DND-41 (cell line): ENCODE measurements at regions not wholly inside any gene's neighbourhood (a gene's known extent, or its start where the extent isn't known, plus 50 kb on each side); places are given as distances from the start of the nearest gene placed in this dataset.

Experiments used
- ATAC-seq: fragments of 200-7000 bp; cut with Tn5 transposase; 3 replicates; pipeline ENCODE4 v1.9.1; 2021; ENCODE audit warnings: low read depth; ENCODE audit not compliant: insufficient read depth
- DNase-seq: peaks from one replicate; pipeline ENCODE4 v3.0.0-alpha.2; 2020
- H2AFZ ChIP-seq: 2 replicates; pipeline ENCODE4 v1.6.0; 2012; ENCODE audit warnings: low read depth, low read length
- H3K27ac ChIP-seq: 2 replicates; pipeline ENCODE4 v1.5.1; 2012; ENCODE audit warnings: low read length, inconsistent platforms
- H3K27me3 ChIP-seq: fragments of 200-600 bp; sonication (generic); 2 replicates; pipeline ENCODE4 v1.6.0; 2012; ENCODE audit warnings: low read length, mild to moderate bottlenecking, inconsistent platforms; ENCODE audit not compliant: insufficient read depth, poor library complexity
- H3K36me3 ChIP-seq: 2 replicates; pipeline ENCODE4 v1.5.1; 2012; ENCODE audit warnings: low read length, inconsistent platforms; ENCODE audit not compliant: insufficient read depth
- H3K4me1 ChIP-seq: 2 replicates; pipeline ENCODE4 v1.5.1; 2012; ENCODE audit warnings: mild to moderate bottlenecking, low read length; ENCODE audit not compliant: insufficient read depth
- H3K4me2 ChIP-seq: 2 replicates; pipeline ENCODE4 v1.6.0; 2012; ENCODE audit warnings: mild to moderate bottlenecking, moderate library complexity, low read length, inconsistent platforms; ENCODE audit not compliant: insufficient read depth
- H3K4me3 ChIP-seq, 2 experiments: fragments of 200-600 bp in 1 of 2; shearing (Covaris generic) in 1 of 2; 2 replicates each; pipeline ENCODE4 v1.5.1; 2012 to 2016; ENCODE audit warnings: inconsistent platforms in 2 of 2, low read length in 2 of 2, mild to moderate bottlenecking in 2 of 2, low read depth in 1 of 2, moderate library complexity in 1 of 2
- H3K79me2 ChIP-seq: 2 replicates; pipeline ENCODE4 v1.6.0; 2012; ENCODE audit warnings: low read length, inconsistent platforms; ENCODE audit not compliant: insufficient read depth
- H3K9ac ChIP-seq: 2 replicates; pipeline ENCODE4 v1.6.0; 2012; ENCODE audit warnings: low read depth, mild to moderate bottlenecking, inconsistent platforms, low read length, moderate library complexity
- H3K9me3 ChIP-seq: 2 replicates; pipeline ENCODE4 v1.5.1; 2012; ENCODE audit warnings: low read length, moderate library complexity, mild to moderate bottlenecking, inconsistent platforms; ENCODE audit not compliant: insufficient read depth, severe bottlenecking
- H4K20me1 ChIP-seq: 2 replicates; pipeline ENCODE4 v1.6.0; 2012; ENCODE audit warnings: low read length; ENCODE audit not compliant: insufficient read depth
- EZH2 ChIP-seq: IDR thresholded peaks from 3 replicates; pipeline ENCODE4 v1.6.1; 2012; ENCODE audit warnings: borderline replicate concordance, low read depth, mild to moderate bottlenecking, moderate library complexity, low read length, inconsistent platforms; ENCODE audit not compliant: severe bottlenecking
- TF ChIP-seq, protein P1 (sequence below): IDR thresholded peaks from 2 replicates; pipeline ENCODE4 v1.5.1; 2012; ENCODE audit warnings: borderline replicate concordance, low read length, moderate library complexity, mild to moderate bottlenecking; ENCODE audit not compliant: poor library complexity, severe bottlenecking; ENCODE audit errors: extremely low read depth

- H3K4me1 ChIP-seq, result peaks cover 22% of the 10 kb centered on the region
- H3K9ac ChIP-seq, result no peak overlapping the region
- DNase-seq, result no peak
- no peaks in the 10 kb centered on the region for H3K79me2 ChIP-seq
- H4K20me1 ChIP-seq, result peaks cover 16% of the 10 kb centered on the region
- no peak overlapping the region for H3K4me3 ChIP-seq
- H2AFZ ChIP-seq, result no peak overlapping the region
- no peaks in the 10 kb centered on the region for H3K9me3 ChIP-seq
- H3K4me2 ChIP-seq, result no peak overlapping the region
- no peak overlapping the region for H3K27ac ChIP-seq
- no peak for ATAC-seq
- peaks cover 6% of the 10 kb centered on the region for H3K27me3 ChIP-seq
- no peaks in the 10 kb centered on the region for H3K36me3 ChIP-seq
- TF ChIP-seq, protein P1, sequence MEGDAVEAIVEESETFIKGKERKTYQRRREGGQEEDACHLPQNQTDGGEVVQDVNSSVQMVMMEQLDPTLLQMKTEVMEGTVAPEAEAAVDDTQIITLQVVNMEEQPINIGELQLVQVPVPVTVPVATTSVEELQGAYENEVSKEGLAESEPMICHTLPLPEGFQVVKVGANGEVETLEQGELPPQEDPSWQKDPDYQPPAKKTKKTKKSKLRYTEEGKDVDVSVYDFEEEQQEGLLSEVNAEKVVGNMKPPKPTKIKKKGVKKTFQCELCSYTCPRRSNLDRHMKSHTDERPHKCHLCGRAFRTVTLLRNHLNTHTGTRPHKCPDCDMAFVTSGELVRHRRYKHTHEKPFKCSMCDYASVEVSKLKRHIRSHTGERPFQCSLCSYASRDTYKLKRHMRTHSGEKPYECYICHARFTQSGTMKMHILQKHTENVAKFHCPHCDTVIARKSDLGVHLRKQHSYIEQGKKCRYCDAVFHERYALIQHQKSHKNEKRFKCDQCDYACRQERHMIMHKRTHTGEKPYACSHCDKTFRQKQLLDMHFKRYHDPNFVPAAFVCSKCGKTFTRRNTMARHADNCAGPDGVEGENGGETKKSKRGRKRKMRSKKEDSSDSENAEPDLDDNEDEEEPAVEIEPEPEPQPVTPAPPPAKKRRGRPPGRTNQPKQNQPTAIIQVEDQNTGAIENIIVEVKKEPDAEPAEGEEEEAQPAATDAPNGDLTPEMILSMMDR, result no peak
- no peak for TF ChIP-seq EZH2
These were observed 122.9 kb upstream of the ZNF507 start for GRCh38 chr19:32222556-32222955.

GRCh38 chr19:32223106-32223505, 122.3 kb upstream of the ZNF507 start:
- DNase-seq (no peak), ATAC-seq (no peak)
- H3K9me3 ChIP-seq, result no peaks in the 10 kb centered on the region
- no peaks in the 10 kb centered on the region for H3K36me3 ChIP-seq
- peaks cover 16% of the 10 kb centered on the region for H4K20me1 ChIP-seq
- H3K27ac ChIP-seq, result no peak overlapping the region
- TF ChIP-seq EZH2, result no peak
- TF ChIP-seq, protein P1, result no peak
- no peak overlapping the region for H2AFZ ChIP-seq
- H3K9ac ChIP-seq, result no peak overlapping the region
- H3K79me2 ChIP-seq, result no peaks in the 10 kb centered on the region
- peak overlapping the region; percentile 53; the same call in 1 of the 2 replicates for H3K4me2 ChIP-seq
- H3K4me1 ChIP-seq, result peaks cover 22% of the 10 kb centered on the region
- peaks cover 10% of the 10 kb centered on the region for H3K27me3 ChIP-seq
- no peak overlapping the region for H3K4me3 ChIP-seq

DNA sequence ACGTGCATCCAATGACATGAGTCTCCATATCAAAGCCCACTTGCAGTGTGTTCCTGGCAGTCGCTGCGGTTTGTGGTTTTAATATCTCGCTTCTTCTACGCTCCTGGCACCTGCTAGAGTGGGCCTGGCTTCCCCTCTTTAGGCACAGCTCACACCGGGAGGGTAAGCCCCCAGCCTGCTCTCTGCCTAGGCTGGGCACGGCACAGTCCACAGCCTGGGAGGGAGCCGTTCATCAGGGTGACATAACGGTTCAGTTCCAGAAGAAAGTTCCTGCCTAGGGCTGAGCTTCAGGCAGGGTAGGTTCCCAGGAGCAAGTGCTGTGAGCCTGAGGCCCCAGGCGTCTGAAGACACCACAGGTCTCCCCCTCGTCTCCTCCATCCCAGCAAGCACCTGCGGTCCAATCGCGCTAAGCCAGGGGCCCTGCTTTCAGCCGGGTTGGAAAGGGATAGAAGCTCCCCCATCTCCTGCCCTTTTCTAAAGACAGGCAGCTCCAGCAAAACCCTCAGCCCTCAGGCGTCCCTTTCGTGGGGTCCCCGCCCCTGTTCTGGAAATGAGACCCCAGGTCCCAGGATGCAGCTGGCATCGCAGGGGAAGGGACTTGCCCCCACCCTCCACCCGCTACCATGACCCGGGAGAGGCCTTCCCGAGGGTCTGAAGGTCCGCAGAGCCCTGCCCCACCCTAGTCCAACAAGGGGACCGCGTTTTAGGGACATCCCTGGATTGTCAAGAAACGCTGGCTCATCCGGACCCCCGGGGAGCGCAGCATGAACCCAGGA, 121.6 kb upstream of the ZNF507 start:
- H3K79me2 ChIP-seq, result no peaks in the 10 kb centered on the region
- peaks cover 11% of the 10 kb centered on the region for H3K27me3 ChIP-seq
- H3K4me2 ChIP-seq, result peak overlapping the region; percentile 53
- DNase-seq, result peak; percentile 89
- no peaks in the 10 kb centered on the region for H3K9me3 ChIP-seq
- peaks cover 22% of the 10 kb centered on the region for H3K4me1 ChIP-seq
- TF ChIP-seq, protein P1, result no peak
- TF ChIP-seq EZH2, result no peak
- no peak overlapping the region for H3K27ac ChIP-seq
- H3K36me3 ChIP-seq, result no peaks in the 10 kb centered on the region
- peak overlapping the region in 1 of 2 experiments; percentile 5; a peak in 1 of 4 replicates for H3K4me3 ChIP-seq
- peak; percentile 100 for ATAC-seq
- no peak overlapping the region for H3K9ac ChIP-seq
- H4K20me1 ChIP-seq, result peaks cover 16% of the 10 kb centered on the region
- no peak overlapping the region for H2AFZ ChIP-seq
